NCI-H345 (cell line): ENCODE measurements at regions not wholly inside any gene's neighbourhood (a gene's known extent, or its start where the extent isn't known, plus 50 kb on each side); places are given as distances from the start of the nearest gene placed in this dataset.
"Not testable (repeated sequence)": the region's sequence is repeated elsewhere in the genome, so short reads cannot be mapped to it uniquely, and the experiment has no call there.

Experiments used
- DNase-seq: peaks from one replicate; lab custom pipeline; 2025; lab: John Stamatoyannopoulos, UW

GRCh38 chr21:19065164-19065563, 661.6 kb upstream of the TMPRSS15 start:
- no peak for DNase-seq

- no peak for DNase-seq
Observed at GRCh38 chr21:19076031-19076430, 672.4 kb upstream of the TMPRSS15 start.

- DNase-seq: no peak
Observed at GRCh38 chr21:19109694-19110093, 706.1 kb upstream of the TMPRSS15 start.

- DNase-seq: not testable (repeated sequence)
Observed at GRCh38 chr21:19119259-19119658, 715.7 kb upstream of the TMPRSS15 start.

GRCh38 chr21:19120591-19120990, 717.0 kb upstream of the TMPRSS15 start:
- DNase-seq: no peak

GRCh38 chr21:19122356-19122755, 718.8 kb upstream of the TMPRSS15 start:
- no peak for DNase-seq

- no peak for DNase-seq
Observed at GRCh38 chr21:19123053-19123452, 719.5 kb upstream of the TMPRSS15 start.

GRCh38 chr21:19123525-19123924, 719.9 kb upstream of the TMPRSS15 start:
- no peak for DNase-seq

- DNase-seq: no peak
Observed at GRCh38 chr21:19124691-19125090, 721.1 kb upstream of the TMPRSS15 start.

GRCh38 chr21:19130379-19131028, 726.9 kb upstream of the TMPRSS15 start:
- no peak for DNase-seq

- DNase-seq: no peak
Observed at GRCh38 chr21:19141511-19141910, 737.9 kb upstream of the TMPRSS15 start.

GRCh38 chr21:19145682-19146293, 742.2 kb upstream of the TMPRSS15 start:
- DNase-seq: no peak

- no peak for DNase-seq
Observed at GRCh38 chr21:19148056-19148455, 744.5 kb upstream of the TMPRSS15 start.

- DNase-seq: no peak
Observed at GRCh38 chr21:19171585-19171984, 768.0 kb upstream of the TMPRSS15 start.

GRCh38 chr21:19181604-19182140, 778.1 kb upstream of the TMPRSS15 start:
- no peak for DNase-seq

- no peak for DNase-seq
Observed at GRCh38 chr21:19197950-19198349, 794.4 kb upstream of the TMPRSS15 start.

GRCh38 chr21:19198801-19199200, 795.2 kb upstream of the TMPRSS15 start:
- no peak for DNase-seq

- no peak for DNase-seq
Observed at GRCh38 chr21:19218163-19218562, 814.6 kb upstream of the TMPRSS15 start.

GRCh38 chr21:19224090-19224489, 820.5 kb upstream of the TMPRSS15 start:
- DNase-seq: no peak

GRCh38 chr21:19228226-19228625, 824.6 kb upstream of the TMPRSS15 start:
- peak; percentile 28 for DNase-seq

GRCh38 chr21:19233841-19234240, 830.3 kb upstream of the TMPRSS15 start:
- not testable (repeated sequence) for DNase-seq

GRCh38 chr21:19236209-19236608, 832.6 kb upstream of the TMPRSS15 start:
- no peak for DNase-seq

- DNase-seq: no peak
Observed at GRCh38 chr21:19237608-19238007, 834.0 kb upstream of the TMPRSS15 start.

GRCh38 chr21:19239696-19240095, 836.1 kb upstream of the TMPRSS15 start:
- no peak for DNase-seq
